HepG2 (cell line): ENCODE measurements at regions not wholly inside any gene's neighbourhood (a gene's known extent, or its start where the extent isn't known, plus 50 kb on each side); places are given as distances from the start of the nearest gene placed in this dataset.

Experiments
- CEBPG ChIP-seq: IDR thresholded peaks from 2 replicates; pipeline ENCODE4 v1.6.1; 2016
- CTCF ChIP-seq: sonication (generic); formaldehyde crosslinking; IDR thresholded peaks from 2 replicates; pipeline ENCODE4 v1.5.0; 2020; ENCODE audit warnings: mild to moderate bottlenecking, missing genetic modification reagents, moderate library complexity
- ESRRA ChIP-seq: sonication (generic); formaldehyde crosslinking; IDR thresholded peaks from 2 replicates; pipeline ENCODE4 v1.5.1; 2020; ENCODE audit warnings: mild to moderate bottlenecking, low read depth, missing genetic modification reagents
- EZH2 ChIP-seq: conservative IDR thresholded peaks from 2 replicates; pipeline ENCODE4 v1.6.1; 2012; ENCODE audit warnings: mild to moderate bottlenecking, low read depth, low read length, moderate library complexity
- FOXK2 ChIP-seq: fragments of 450-650 bp; IDR thresholded peaks from 2 replicates; pipeline ENCODE4 v1.6.1; 2016
- FOXP4 ChIP-seq: sonication (generic); formaldehyde crosslinking; IDR thresholded peaks from 2 replicates; pipeline ENCODE4 v1.4.0; 2020; ENCODE audit warnings: missing genetic modification reagents
- GTF2F1 ChIP-seq: fragments of 150-350 bp; IDR thresholded peaks from 2 replicates; pipeline ENCODE4 v1.6.1; 2014; ENCODE audit warnings: low read length
- LCORL ChIP-seq, 2 experiments: fragments of 450-650 bp in 1 of 2; sonication (generic) in 1 of 2; formaldehyde crosslinking in 1 of 2; IDR thresholded peaks; 2 replicates each; pipeline versions ENCODE4 v1.5.0 to v1.6.1; 2017 to 2020; ENCODE audit warnings: antibody characterized with exemption in 1 of 2, missing genetic modification reagents in 1 of 2
- POLR2A ChIP-seq, 2 experiments: IDR thresholded peaks; 2 replicates each; pipeline ENCODE4 v1.6.1; 2011; ENCODE audit warnings: low read depth in 2 of 2, low read length in 2 of 2, mild to moderate bottlenecking in 1 of 2, moderate library complexity in 1 of 2; ENCODE audit not compliant: insufficient read depth in 1 of 2
- REST ChIP-seq, 2 experiments: IDR thresholded peaks; 2 replicates each; pipeline ENCODE4 v1.6.1; 2011 to 2012; ENCODE audit warnings: low read length in 2 of 2, borderline replicate concordance in 1 of 2, low read depth in 1 of 2, mild to moderate bottlenecking in 1 of 2, moderate library complexity in 1 of 2
- ZNF263 ChIP-seq: sonication (generic); formaldehyde crosslinking; IDR thresholded peaks from 2 replicates; pipeline ENCODE4 v1.4.0; 2020; ENCODE audit warnings: missing genetic modification reagents

- TF ChIP-seq FOXP4 (no peak), ZNF263 (CRISPR knock-in tag) (no peak), LCORL (IDR thresholded peaks at IDR 0.05) (no peak), LCORL (CRISPR knock-in tag; IDR thresholded peaks at IDR 0.05) (no peak), EZH2 (no peak), CTCF (CRISPR knock-in tag) (no peak), REST (IDR thresholded peaks at IDR 0.05; ENCODE audit: borderline replicate concordance in 1 of 2, low read depth in 1 of 2, low read length in 2 of 2) (no peak), POLR2A (IDR thresholded peaks at IDR 0.05; ENCODE audit: insufficient read depth in 1 of 2, low read depth in 2 of 2, low read length in 2 of 2) (no peak), CEBPG (CRISPR knock-in tag) (no peak), FOXK2 (no peak), ESRRA (CRISPR knock-in tag) (no peak), GTF2F1 (no peak)
Measured at GRCh38 chr3:59303452-59303851, 253.6 kb upstream of the CFAP20DC start.
